ENCODE measurements at regions not wholly inside any gene's neighbourhood (a gene's known extent, or its start where the extent isn't known, plus 50 kb on each side); places are given as distances from the start of the nearest gene placed in this dataset.

DNA sequence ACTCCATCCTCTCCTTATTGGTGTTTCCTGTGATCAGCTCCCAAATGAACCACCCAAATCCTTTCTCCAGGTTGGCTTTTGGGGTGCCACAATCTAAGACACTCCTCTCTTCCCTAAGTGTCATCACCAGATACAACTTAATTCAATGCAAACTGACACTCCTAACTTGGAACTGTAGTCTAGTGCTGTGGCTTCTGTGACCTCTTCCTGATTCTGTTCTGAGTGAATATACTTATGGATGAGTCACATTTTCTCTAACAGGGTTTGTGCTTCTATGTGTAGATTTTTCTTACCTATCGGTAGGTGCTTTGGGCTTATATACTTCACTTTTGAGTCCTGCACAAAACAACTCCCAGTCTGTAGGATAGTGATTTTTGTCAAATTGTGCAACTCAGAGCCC is 141.3 kb upstream of the MAOA start:
- Histone ChIP-seq H3K27ac (ENCODE audit: extremely low read depth, low read depth, low read length) (no peak overlapping the region), H3K4me1 (ENCODE audit: control insufficient read depth, insufficient read depth, low read length) (no peaks in the 10 kb centered on the region), H3K36me3 (ENCODE audit: control insufficient read depth in 2 of 2, insufficient read depth in 1 of 2, low read length in 2 of 2) (no peaks in the 10 kb centered on the region), H3K9me3 (ENCODE audit: control insufficient read depth, insufficient read depth, low read depth, low read length) (no peaks in the 10 kb centered on the region), H3K4me3 (ENCODE audit: low read depth, low read length) (no peak overlapping the region)
- POLR2A ChIA-PET = interaction anchor here (0.7 kb wide), 1 partner anchor 1141 kb away, joined by 4 read pairs; no protein-coding TSS in a partner anchor
- CTCF ChIA-PET = no interaction called here
- no peak for TF ChIP-seq TCF7L2 (IDR thresholded peaks at IDR 0.05; ENCODE audit: borderline replicate concordance, low read depth, low read length)
- no peak for TF ChIP-seq GLIS2 (tag by site-specific recombination; IDR thresholded peaks at IDR 0.05)
- no peak for TF ChIP-seq ZBTB17 (tag by site-specific recombination; IDR thresholded peaks at IDR 0.05)
- no peak for TF ChIP-seq ZNF184 (tag by site-specific recombination; IDR thresholded peaks at IDR 0.05)
- no peak for TF ChIP-seq ZNF639 (tag by site-specific recombination; IDR thresholded peaks at IDR 0.05)
- TF ChIP-seq BCL11A (tag by site-specific recombination; IDR thresholded peaks at IDR 0.05; ENCODE audit: low read depth) = no peak
- TF ChIP-seq ZBTB21 (tag by site-specific recombination; IDR thresholded peaks at IDR 0.05) = no peak
- no peak for TF ChIP-seq ZFP3 (tag by site-specific recombination; IDR thresholded peaks at IDR 0.05; ENCODE audit: low read depth)
- TF ChIP-seq ZNF16 (tag by site-specific recombination; IDR thresholded peaks at IDR 0.05; ENCODE audit: low read depth) = no peak
- no peak for TF ChIP-seq ZXDB (tag by site-specific recombination; IDR thresholded peaks at IDR 0.05)
- TF ChIP-seq, protein P1, sequence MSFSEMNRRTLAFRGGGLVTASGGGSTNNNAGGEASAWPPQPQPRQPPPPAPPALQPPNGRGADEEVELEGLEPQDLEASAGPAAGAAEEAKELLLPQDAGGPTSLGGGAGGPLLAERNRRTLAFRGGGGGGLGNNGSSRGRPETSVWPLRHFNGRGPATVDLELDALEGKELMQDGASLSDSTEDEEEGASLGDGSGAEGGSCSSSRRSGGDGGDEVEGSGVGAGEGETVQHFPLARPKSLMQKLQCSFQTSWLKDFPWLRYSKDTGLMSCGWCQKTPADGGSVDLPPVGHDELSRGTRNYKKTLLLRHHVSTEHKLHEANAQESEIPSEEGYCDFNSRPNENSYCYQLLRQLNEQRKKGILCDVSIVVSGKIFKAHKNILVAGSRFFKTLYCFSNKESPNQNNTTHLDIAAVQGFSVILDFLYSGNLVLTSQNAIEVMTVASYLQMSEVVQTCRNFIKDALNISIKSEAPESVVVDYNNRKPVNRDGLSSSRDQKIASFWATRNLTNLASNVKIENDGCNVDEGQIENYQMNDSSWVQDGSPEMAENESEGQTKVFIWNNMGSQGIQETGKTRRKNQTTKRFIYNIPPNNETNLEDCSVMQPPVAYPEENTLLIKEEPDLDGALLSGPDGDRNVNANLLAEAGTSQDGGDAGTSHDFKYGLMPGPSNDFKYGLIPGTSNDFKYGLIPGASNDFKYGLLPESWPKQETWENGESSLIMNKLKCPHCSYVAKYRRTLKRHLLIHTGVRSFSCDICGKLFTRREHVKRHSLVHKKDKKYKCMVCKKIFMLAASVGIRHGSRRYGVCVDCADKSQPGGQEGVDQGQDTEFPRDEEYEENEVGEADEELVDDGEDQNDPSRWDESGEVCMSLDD (tag by site-specific recombination; IDR thresholded peaks at IDR 0.05) = no peak
- TF ChIP-seq, protein P2, sequence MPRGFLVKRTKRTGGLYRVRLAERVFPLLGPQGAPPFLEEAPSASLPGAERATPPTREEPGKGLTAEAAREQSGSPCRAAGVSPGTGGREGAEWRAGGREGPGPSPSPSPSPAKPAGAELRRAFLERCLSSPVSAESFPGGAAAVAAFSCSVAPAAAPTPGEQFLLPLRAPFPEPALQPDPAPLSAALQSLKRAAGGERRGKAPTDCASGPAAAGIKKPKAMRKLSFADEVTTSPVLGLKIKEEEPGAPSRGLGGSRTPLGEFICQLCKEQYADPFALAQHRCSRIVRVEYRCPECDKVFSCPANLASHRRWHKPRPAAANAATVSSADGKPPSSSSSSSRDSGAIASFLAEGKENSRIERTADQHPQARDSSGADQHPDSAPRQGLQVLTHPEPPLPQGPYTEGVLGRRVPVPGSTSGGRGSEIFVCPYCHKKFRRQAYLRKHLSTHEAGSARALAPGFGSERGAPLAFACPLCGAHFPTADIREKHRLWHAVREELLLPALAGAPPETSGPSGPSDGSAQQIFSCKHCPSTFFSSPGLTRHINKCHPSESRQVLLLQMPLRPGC (tag by site-specific recombination; IDR thresholded peaks at IDR 0.05) = no peak
- no peak for TF ChIP-seq ZNF23 (tag by site-specific recombination; IDR thresholded peaks at IDR 0.05; ENCODE audit: borderline replicate concordance)
- TF ChIP-seq, protein P3, sequence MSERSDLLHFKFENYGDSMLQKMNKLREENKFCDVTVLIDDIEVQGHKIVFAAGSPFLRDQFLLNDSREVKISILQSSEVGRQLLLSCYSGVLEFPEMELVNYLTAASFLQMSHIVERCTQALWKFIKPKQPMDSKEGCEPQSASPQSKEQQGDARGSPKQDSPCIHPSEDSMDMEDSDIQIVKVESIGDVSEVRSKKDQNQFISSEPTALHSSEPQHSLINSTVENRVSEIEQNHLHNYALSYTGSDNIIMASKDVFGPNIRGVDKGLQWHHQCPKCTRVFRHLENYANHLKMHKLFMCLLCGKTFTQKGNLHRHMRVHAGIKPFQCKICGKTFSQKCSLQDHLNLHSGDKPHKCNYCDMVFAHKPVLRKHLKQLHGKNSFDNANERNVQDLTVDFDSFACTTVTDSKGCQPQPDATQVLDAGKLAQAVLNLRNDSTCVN (tag by site-specific recombination; optimal IDR thresholded peaks at IDR 0.05) = no peak
- TF ChIP-seq ZNF433 (tag by site-specific recombination; IDR thresholded peaks at IDR 0.05; ENCODE audit: low read depth) = no peak
- no peak for TF ChIP-seq ZNF660 (tag by site-specific recombination; IDR thresholded peaks at IDR 0.05)
- TF ChIP-seq ZNF768 (tag by site-specific recombination; IDR thresholded peaks at IDR 0.05) = no peak
- TF ChIP-seq ZBTB1 (tag by site-specific recombination; IDR thresholded peaks at IDR 0.05) = no peak
- TF ChIP-seq HOXD13 (CRISPR knock-in tag; IDR thresholded peaks at IDR 0.05; ENCODE audit: borderline replicate concordance) = no peak

GRCh38 chrX:43522582-43522981 is 133.5 kb upstream of the MAOA start:
- TF ChIP-seq ELK4 (IDR thresholded peaks at IDR 0.05; ENCODE audit: borderline replicate concordance, low read depth, low read length) = no peak
- no peak for TF ChIP-seq PRDM1 (tag by site-specific recombination; IDR thresholded peaks at IDR 0.05)
- no peak for TF ChIP-seq ZNF830 (tag by site-specific recombination; IDR thresholded peaks at IDR 0.05; ENCODE audit: low read depth)
- H3K9me3 ChIP-seq (ENCODE audit: control insufficient read depth, insufficient read depth, low read depth, low read length) = no peaks in the 10 kb centered on the region
- CTCF ChIA-PET = no interaction called here

More at GRCh38 chrX:43522582-43522981, 133.5 kb upstream of the MAOA start:
- no peaks in the 10 kb centered on the region for H3K4me1 ChIP-seq (ENCODE audit: control insufficient read depth, insufficient read depth, low read length)
- no peak overlapping the region for H3K27ac ChIP-seq (ENCODE audit: extremely low read depth, low read depth, low read length)
- H3K4me3 ChIP-seq (ENCODE audit: low read depth, low read length) = no peak overlapping the region
- no peaks in the 10 kb centered on the region for H3K36me3 ChIP-seq (ENCODE audit: control insufficient read depth in 2 of 2, insufficient read depth in 1 of 2, low read length in 2 of 2)
- POLR2A ChIA-PET = no interaction called here
